ENCODE measurements at regions not wholly inside any gene's neighbourhood (a gene's known extent, or its start where the extent isn't known, plus 50 kb on each side); places are given as distances from the start of the nearest gene placed in this dataset.

- H3K27me3 ChIP-seq (ENCODE audit: control insufficient read depth, insufficient read depth, low read length): no peaks in the 10 kb centered on the region
- H3K27ac ChIP-seq (ENCODE audit: low read length): no peak overlapping the region
- no peaks in the 10 kb centered on the region for H3K36me3 ChIP-seq (ENCODE audit: control insufficient read depth, insufficient read depth, low read length)
- H3K4me1 ChIP-seq (ENCODE audit: control insufficient read depth, insufficient read depth, low read length): no peaks in the 10 kb centered on the region
- no peak for DNase-seq
- WGBS (ENCODE audit: insufficient coverage): no CpG with 5 or more reads among the region's 1 CpG
- no peaks in the 10 kb centered on the region for H3K9me3 ChIP-seq (replicated peaks; ENCODE audit: control insufficient read depth, low read depth, low read length)
- H3K4me3 ChIP-seq (ENCODE audit: low read length): no peak overlapping the region
Observed at GRCh38 chr4:103324811-103325210, 126.7 kb upstream of the CENPE start.

GRCh38 chr4:103318327-103318726, 120.2 kb upstream of the CENPE start:
- no peaks in the 10 kb centered on the region for H3K4me1 ChIP-seq (ENCODE audit: control insufficient read depth, insufficient read depth, low read length)
- no peaks in the 10 kb centered on the region for H3K27me3 ChIP-seq (ENCODE audit: control insufficient read depth, insufficient read depth, low read length)
- 79% methylated on average over 3 of the region's 3 CpGs for WGBS (ENCODE audit: insufficient coverage)
- H3K9me3 ChIP-seq (replicated peaks; ENCODE audit: control insufficient read depth, low read depth, low read length): peaks cover 26% of the 10 kb centered on the region
- no peak overlapping the region for H3K27ac ChIP-seq (ENCODE audit: low read length)
- DNase-seq: no peak
- H3K36me3 ChIP-seq (ENCODE audit: control insufficient read depth, insufficient read depth, low read length): no peaks in the 10 kb centered on the region
- H3K4me3 ChIP-seq (ENCODE audit: low read length): no peak overlapping the region

- DNase-seq: no peak
- Histone ChIP-seq H3K9me3 (replicated peaks; ENCODE audit: control insufficient read depth, low read depth, low read length) (peaks cover 3% of the 10 kb centered on the region), H3K36me3 (ENCODE audit: control insufficient read depth, insufficient read depth, low read length) (no peaks in the 10 kb centered on the region), H3K27ac (ENCODE audit: low read length) (no peak overlapping the region), H3K4me3 (ENCODE audit: low read length) (no peak overlapping the region), H3K27me3 (ENCODE audit: control insufficient read depth, insufficient read depth, low read length) (no peaks in the 10 kb centered on the region), H3K4me1 (ENCODE audit: control insufficient read depth, insufficient read depth, low read length) (peaks cover 20% of the 10 kb centered on the region)
- no CpG with 5 or more reads among the region's 5 CpGs for WGBS (ENCODE audit: insufficient coverage)
Observed at GRCh38 chr4:103308248-103308561, 110.1 kb upstream of the CENPE start.

- Histone ChIP-seq H3K4me1 (ENCODE audit: control insufficient read depth, insufficient read depth, low read length) (peaks cover 20% of the 10 kb centered on the region), H3K27me3 (ENCODE audit: control insufficient read depth, insufficient read depth, low read length) (no peaks in the 10 kb centered on the region), H3K36me3 (ENCODE audit: control insufficient read depth, insufficient read depth, low read length) (no peaks in the 10 kb centered on the region), H3K27ac (ENCODE audit: low read length) (peak overlapping the region; percentile 70), H3K4me3 (ENCODE audit: low read length) (no peak overlapping the region), H3K9me3 (replicated peaks; ENCODE audit: control insufficient read depth, low read depth, low read length) (peaks cover 3% of the 10 kb centered on the region)
- no peak for DNase-seq
- WGBS (ENCODE audit: insufficient coverage): 68% methylated on average over 16 of the region's 18 CpGs
Observed at GRCh38 chr4:103307453-103308247, 109.5 kb upstream of the CENPE start.

GRCh38 chr4:103306870-103307375, 108.8 kb upstream of the CENPE start:
- WGBS (ENCODE audit: insufficient coverage): 36% methylated on average over 5 of the region's 9 CpGs
- Histone ChIP-seq H3K4me1 (ENCODE audit: control insufficient read depth, insufficient read depth, low read length) (peaks cover 20% of the 10 kb centered on the region), H3K4me3 (ENCODE audit: low read length) (no peak overlapping the region), H3K9me3 (replicated peaks; ENCODE audit: control insufficient read depth, low read depth, low read length) (peaks cover 3% of the 10 kb centered on the region), H3K27me3 (ENCODE audit: control insufficient read depth, insufficient read depth, low read length) (no peaks in the 10 kb centered on the region), H3K27ac (ENCODE audit: low read length) (peak overlapping the region; percentile 70), H3K36me3 (ENCODE audit: control insufficient read depth, insufficient read depth, low read length) (no peaks in the 10 kb centered on the region)
- DNase-seq: peak; percentile 67

GRCh38 chr4:103305355-103305754, 107.2 kb upstream of the CENPE start:
- no peaks in the 10 kb centered on the region for H3K27me3 ChIP-seq (ENCODE audit: control insufficient read depth, insufficient read depth, low read length)
- DNase-seq: no peak
- no peak overlapping the region for H3K27ac ChIP-seq (ENCODE audit: low read length)
- no peaks in the 10 kb centered on the region for H3K9me3 ChIP-seq (replicated peaks; ENCODE audit: control insufficient read depth, low read depth, low read length)
- no peak overlapping the region for H3K4me3 ChIP-seq (ENCODE audit: low read length)
- peaks cover 20% of the 10 kb centered on the region for H3K4me1 ChIP-seq (ENCODE audit: control insufficient read depth, insufficient read depth, low read length)
- H3K36me3 ChIP-seq (ENCODE audit: control insufficient read depth, insufficient read depth, low read length): no peaks in the 10 kb centered on the region
- 94% methylated on average over 2 of the region's 2 CpGs for WGBS (ENCODE audit: insufficient coverage)

GRCh38 chr4:103303011-103303410, 104.9 kb upstream of the CENPE start:
- no peaks in the 10 kb centered on the region for H3K36me3 ChIP-seq (ENCODE audit: control insufficient read depth, insufficient read depth, low read length)
- H3K9me3 ChIP-seq (replicated peaks; ENCODE audit: control insufficient read depth, low read depth, low read length): no peaks in the 10 kb centered on the region
- H3K27ac ChIP-seq (ENCODE audit: low read length): no peak overlapping the region
- DNase-seq: no peak
- H3K4me3 ChIP-seq (ENCODE audit: low read length): no peak overlapping the region
- no peaks in the 10 kb centered on the region for H3K27me3 ChIP-seq (ENCODE audit: control insufficient read depth, insufficient read depth, low read length)
- H3K4me1 ChIP-seq (ENCODE audit: control insufficient read depth, insufficient read depth, low read length): peaks cover 20% of the 10 kb centered on the region

GRCh38 chr4:103292959-103293358, 94.8 kb upstream of the CENPE start:
- WGBS (ENCODE audit: insufficient coverage): 90% methylated on average over 2 of the region's 3 CpGs
- Histone ChIP-seq H3K27ac (ENCODE audit: low read length) (no peak overlapping the region), H3K4me3 (ENCODE audit: low read length) (no peak overlapping the region), H3K9me3 (replicated peaks; ENCODE audit: control insufficient read depth, low read depth, low read length) (no peaks in the 10 kb centered on the region), H3K36me3 (ENCODE audit: control insufficient read depth, insufficient read depth, low read length) (no peaks in the 10 kb centered on the region), H3K4me1 (ENCODE audit: control insufficient read depth, insufficient read depth, low read length) (no peaks in the 10 kb centered on the region), H3K27me3 (ENCODE audit: control insufficient read depth, insufficient read depth, low read length) (no peaks in the 10 kb centered on the region)
- DNase-seq: no peak

GRCh38 chr4:103292373-103292772, 94.2 kb upstream of the CENPE start:
- no peak overlapping the region for H3K4me3 ChIP-seq (ENCODE audit: low read length)
- no peak overlapping the region for H3K27ac ChIP-seq (ENCODE audit: low read length)
- no peaks in the 10 kb centered on the region for H3K9me3 ChIP-seq (replicated peaks; ENCODE audit: control insufficient read depth, low read depth, low read length)
- no peaks in the 10 kb centered on the region for H3K4me1 ChIP-seq (ENCODE audit: control insufficient read depth, insufficient read depth, low read length)
- H3K27me3 ChIP-seq (ENCODE audit: control insufficient read depth, insufficient read depth, low read length): no peaks in the 10 kb centered on the region
- 83% methylated on average over 2 of the region's 4 CpGs for WGBS (ENCODE audit: insufficient coverage)
- DNase-seq: no peak
- H3K36me3 ChIP-seq (ENCODE audit: control insufficient read depth, insufficient read depth, low read length): no peaks in the 10 kb centered on the region

GRCh38 chr4:103289186-103289585, 91.0 kb upstream of the CENPE start:
- Histone ChIP-seq H3K27ac (ENCODE audit: low read length) (peak overlapping the region; percentile 16), H3K9me3 (replicated peaks; ENCODE audit: control insufficient read depth, low read depth, low read length) (no peaks in the 10 kb centered on the region), H3K27me3 (ENCODE audit: control insufficient read depth, insufficient read depth, low read length) (no peaks in the 10 kb centered on the region), H3K4me1 (ENCODE audit: control insufficient read depth, insufficient read depth, low read length) (no peaks in the 10 kb centered on the region), H3K36me3 (ENCODE audit: control insufficient read depth, insufficient read depth, low read length) (no peaks in the 10 kb centered on the region), H3K4me3 (ENCODE audit: low read length) (no peak overlapping the region)
- WGBS (ENCODE audit: insufficient coverage): no CpG with 5 or more reads among the region's 1 CpG
- DNase-seq: peak; percentile 37

GRCh38 chr4:103272174-103272573, 74.0 kb upstream of the CENPE start:
- no peak for DNase-seq
- no peaks in the 10 kb centered on the region for H3K36me3 ChIP-seq (ENCODE audit: control insufficient read depth, insufficient read depth, low read length)
- H3K27ac ChIP-seq (ENCODE audit: low read length): no peak overlapping the region
- no peaks in the 10 kb centered on the region for H3K27me3 ChIP-seq (ENCODE audit: control insufficient read depth, insufficient read depth, low read length)
- no peak overlapping the region for H3K4me3 ChIP-seq (ENCODE audit: low read length)
- no peaks in the 10 kb centered on the region for H3K4me1 ChIP-seq (ENCODE audit: control insufficient read depth, insufficient read depth, low read length)
- H3K9me3 ChIP-seq (replicated peaks; ENCODE audit: control insufficient read depth, low read depth, low read length): peaks cover 6% of the 10 kb centered on the region

All from muscle of leg (tissue), 3 donors.